Right lobe of liver (tissue), 4 donors: ENCODE measurements at regions not wholly inside any gene's neighbourhood (a gene's known extent, or its start where the extent isn't known, plus 50 kb on each side); places are given as distances from the start of the nearest gene placed in this dataset.

Source experiments
- POLR2A ChIP-seq: fragments of 450-650 bp; IDR thresholded peaks from one replicate; pipeline ENCODE4 v1.6.1; 2017; ENCODE audit warnings: antibody characterized with exemption, mild to moderate bottlenecking
- TF ChIP-seq, protein P1 (sequence below), 4 donors: fragments of 200-600 bp in 3 of 4; fragments of 450-650 bp in 1 of 4; IDR thresholded peaks; one replicate each; pipeline versions ENCODE4 v1.5.1 to v1.8.0; 2016 to 2022; ENCODE audit warnings: antibody characterized with exemption in 4 of 4, mild to moderate bottlenecking in 2 of 4
- donor health status: DM: no; HTN: no; CAD: no.
- donor health status: DM: no; HTN: no; CAD: no.
- donor health status: DM: no; HTN: yes; CAD: no.

DNA sequence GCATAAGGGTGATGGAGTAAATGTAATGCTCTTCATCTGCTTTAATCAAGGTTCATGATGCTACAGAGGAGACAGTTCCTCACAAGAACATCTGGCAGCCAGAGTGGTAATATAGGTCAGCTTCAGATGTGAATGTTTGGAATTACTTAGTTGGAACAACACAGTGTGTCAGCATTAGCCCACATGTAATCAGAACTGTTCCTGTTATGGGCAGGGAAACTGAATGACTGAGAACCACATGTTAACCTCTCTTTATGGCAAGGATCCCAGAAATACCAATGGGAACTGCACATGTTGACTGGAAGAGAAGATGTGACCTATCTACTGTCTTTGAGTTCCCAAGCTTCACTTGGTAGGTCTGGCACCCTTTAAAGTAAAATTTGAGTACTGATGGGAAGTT is 390.1 kb upstream of the PDE3A start:
- TF ChIP-seq, protein P1, sequence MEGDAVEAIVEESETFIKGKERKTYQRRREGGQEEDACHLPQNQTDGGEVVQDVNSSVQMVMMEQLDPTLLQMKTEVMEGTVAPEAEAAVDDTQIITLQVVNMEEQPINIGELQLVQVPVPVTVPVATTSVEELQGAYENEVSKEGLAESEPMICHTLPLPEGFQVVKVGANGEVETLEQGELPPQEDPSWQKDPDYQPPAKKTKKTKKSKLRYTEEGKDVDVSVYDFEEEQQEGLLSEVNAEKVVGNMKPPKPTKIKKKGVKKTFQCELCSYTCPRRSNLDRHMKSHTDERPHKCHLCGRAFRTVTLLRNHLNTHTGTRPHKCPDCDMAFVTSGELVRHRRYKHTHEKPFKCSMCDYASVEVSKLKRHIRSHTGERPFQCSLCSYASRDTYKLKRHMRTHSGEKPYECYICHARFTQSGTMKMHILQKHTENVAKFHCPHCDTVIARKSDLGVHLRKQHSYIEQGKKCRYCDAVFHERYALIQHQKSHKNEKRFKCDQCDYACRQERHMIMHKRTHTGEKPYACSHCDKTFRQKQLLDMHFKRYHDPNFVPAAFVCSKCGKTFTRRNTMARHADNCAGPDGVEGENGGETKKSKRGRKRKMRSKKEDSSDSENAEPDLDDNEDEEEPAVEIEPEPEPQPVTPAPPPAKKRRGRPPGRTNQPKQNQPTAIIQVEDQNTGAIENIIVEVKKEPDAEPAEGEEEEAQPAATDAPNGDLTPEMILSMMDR (IDR thresholded peaks at IDR 0.05) = no peak
- no peak for TF ChIP-seq POLR2A
